Epithelial cell of esophagus (primary cell): ENCODE measurements at regions not wholly inside any gene's neighbourhood (a gene's known extent, or its start where the extent isn't known, plus 50 kb on each side); places are given as distances from the start of the nearest gene placed in this dataset.

Source experiments
- DNase-seq: peaks from one replicate; pipeline ENCODE4 v3.0.0; 2010; ENCODE audit warnings: low read depth
- H3K4me3 ChIP-seq: 2 replicates; pipeline ENCODE4 v1.5.1; 2011; ENCODE audit warnings: mild to moderate bottlenecking, low read length, control low read depth
- TF ChIP-seq, protein P1 (sequence below): IDR thresholded peaks from 2 replicates; pipeline ENCODE4 v1.5.1; 2011; ENCODE audit warnings: low read depth, mild to moderate bottlenecking, low read length, control low read depth, inconsistent platforms; ENCODE audit not compliant: insufficient read depth; ENCODE audit errors: missing control alignments

DNA sequence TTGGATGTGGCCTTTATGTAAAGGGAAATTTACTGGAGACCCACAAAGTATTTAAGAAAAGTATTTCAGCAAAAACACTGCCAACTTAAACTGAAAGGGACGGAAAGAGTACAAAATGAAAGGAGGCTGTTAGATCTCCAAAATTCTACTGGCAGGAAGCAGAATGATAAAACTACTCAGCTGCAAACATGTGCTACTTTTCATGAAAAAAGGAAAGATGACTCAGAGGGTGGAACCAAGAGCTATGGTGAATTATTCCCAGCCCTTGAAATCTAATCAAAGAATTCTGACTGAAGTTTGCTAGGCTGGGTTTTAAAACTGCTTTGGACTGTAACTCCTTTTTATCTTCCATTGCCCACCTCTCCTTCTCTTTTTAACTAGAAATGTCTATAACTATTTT lies 58.6 kb upstream of the ZBED3 start:
- peak; percentile 50 for DNase-seq
- no peak overlapping the region for H3K4me3 ChIP-seq
- TF ChIP-seq, protein P1, sequence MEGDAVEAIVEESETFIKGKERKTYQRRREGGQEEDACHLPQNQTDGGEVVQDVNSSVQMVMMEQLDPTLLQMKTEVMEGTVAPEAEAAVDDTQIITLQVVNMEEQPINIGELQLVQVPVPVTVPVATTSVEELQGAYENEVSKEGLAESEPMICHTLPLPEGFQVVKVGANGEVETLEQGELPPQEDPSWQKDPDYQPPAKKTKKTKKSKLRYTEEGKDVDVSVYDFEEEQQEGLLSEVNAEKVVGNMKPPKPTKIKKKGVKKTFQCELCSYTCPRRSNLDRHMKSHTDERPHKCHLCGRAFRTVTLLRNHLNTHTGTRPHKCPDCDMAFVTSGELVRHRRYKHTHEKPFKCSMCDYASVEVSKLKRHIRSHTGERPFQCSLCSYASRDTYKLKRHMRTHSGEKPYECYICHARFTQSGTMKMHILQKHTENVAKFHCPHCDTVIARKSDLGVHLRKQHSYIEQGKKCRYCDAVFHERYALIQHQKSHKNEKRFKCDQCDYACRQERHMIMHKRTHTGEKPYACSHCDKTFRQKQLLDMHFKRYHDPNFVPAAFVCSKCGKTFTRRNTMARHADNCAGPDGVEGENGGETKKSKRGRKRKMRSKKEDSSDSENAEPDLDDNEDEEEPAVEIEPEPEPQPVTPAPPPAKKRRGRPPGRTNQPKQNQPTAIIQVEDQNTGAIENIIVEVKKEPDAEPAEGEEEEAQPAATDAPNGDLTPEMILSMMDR, result no peak

DNA sequence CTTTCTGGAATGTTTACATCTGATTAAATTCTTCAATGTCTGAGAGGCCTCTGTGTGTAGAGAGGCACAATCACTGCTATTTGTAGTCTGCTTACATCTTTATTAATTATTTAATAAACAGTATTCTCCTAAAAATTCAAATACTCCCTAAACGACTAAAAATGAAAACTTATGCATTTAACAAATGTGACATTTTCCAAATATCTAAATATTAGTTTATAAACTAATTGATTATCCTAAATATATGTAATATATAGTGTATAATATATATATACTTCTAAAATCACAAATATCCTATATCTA lies 57.7 kb upstream of the ZBED3 start:
- TF ChIP-seq, protein P1, result no peak
- H3K4me3 ChIP-seq, result no peak overlapping the region
- DNase-seq, result no peak

DNA sequence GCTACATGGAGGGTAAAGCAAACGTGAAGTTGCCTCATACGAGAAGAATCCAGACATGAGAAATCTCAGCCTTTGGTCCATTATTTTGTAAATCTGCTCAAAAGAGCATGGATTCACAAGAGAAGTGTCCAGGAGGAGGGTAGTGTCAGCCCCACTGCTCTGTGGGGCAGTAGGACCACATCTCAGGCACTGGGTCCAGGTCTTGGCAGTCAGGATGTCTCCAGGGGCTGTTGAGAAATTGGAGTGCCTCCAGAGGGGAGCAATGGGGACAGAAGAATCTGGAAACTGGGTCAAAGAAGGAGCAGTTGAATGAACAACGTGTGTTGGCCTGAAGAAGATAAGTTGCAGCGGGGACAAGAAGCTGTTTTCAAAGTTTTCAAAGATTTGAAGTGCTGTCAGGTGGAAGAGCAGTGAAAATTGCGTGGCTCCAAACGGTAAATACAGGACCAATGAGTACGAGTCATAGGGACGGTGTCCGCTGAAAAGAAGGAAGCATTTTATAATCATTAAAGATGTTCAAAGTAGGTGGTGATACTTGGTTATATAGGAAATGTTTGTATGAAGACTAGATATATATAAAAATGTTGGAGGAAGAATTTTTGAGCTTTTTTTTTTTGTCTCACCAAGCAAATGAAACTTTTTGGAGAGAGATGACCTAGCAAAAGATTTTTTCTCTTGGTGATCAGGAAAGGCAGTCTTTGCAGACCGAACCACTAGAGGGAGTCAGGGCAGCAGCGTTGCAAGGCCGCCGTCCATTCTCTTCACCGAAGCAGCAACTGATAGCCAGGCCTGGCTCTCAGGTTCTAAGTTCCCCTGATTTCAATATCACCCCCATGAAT lies 57.1 kb upstream of the ZBED3 start:
- TF ChIP-seq, protein P1, result peak; percentile 93
- peak; percentile 80 for DNase-seq
- no peak overlapping the region for H3K4me3 ChIP-seq

- no peak overlapping the region for H3K4me3 ChIP-seq
- no peak for DNase-seq
- TF ChIP-seq, protein P1, result no peak
These were observed 53.3 kb upstream of the ZBED3 start for GRCh38 chr5:77140350-77140749.

GRCh38 chr5:77139001-77139400 lies 51.9 kb upstream of the ZBED3 start:
- DNase-seq, result no peak
- H3K4me3 ChIP-seq, result no peak overlapping the region
- TF ChIP-seq, protein P1, result no peak
